H1 (cell line): ENCODE measurements at regions not wholly inside any gene's neighbourhood (a gene's known extent, or its start where the extent isn't known, plus 50 kb on each side); places are given as distances from the start of the nearest gene placed in this dataset.
"Not testable (repeated sequence)": the region's sequence is repeated elsewhere in the genome, so short reads cannot be mapped to it uniquely, and the experiment has no call there.

Experiments used
- CTCF ChIA-PET: fragments of 300-600 bp; sonication (Branson Sonifier 250); formaldehyde crosslinking; loops from one replicate; lab custom pipeline; 2021; ENCODE audit not compliant: partially characterized antibody; lab: Charles Lee
- POLR2A ChIA-PET: fragments of 300-600 bp; sonication (Branson Sonifier 250); formaldehyde crosslinking; loops from one replicate; lab custom pipeline; 2021; ENCODE audit warnings: inconsistent platforms; ENCODE audit not compliant: partially characterized antibody; lab: Charles Lee
- DNase-seq, 2 experiments: peaks; one replicate each; pipeline versions ENCODE4 v3.0.0 to v3.0.0-alpha.2; 2010 to 2022; ENCODE audit warnings: low spot score in 2 of 2, low read depth in 1 of 2, mixed read lengths in 1 of 2
- FAIRE-seq: peaks from 2 replicates; lab custom pipeline; 2011; peaks lifted over from hg19 to GRCh38; lab: Jason Lieb, UNC
- H2AFZ ChIP-seq: 2 replicates; pipeline ENCODE4 v1.8.1; 2012; ENCODE audit warnings: low read length, inconsistent platforms
- H2AK5ac ChIP-seq: 2 replicates; pipeline ENCODE4 v1.6.1; 2013; ENCODE audit warnings: low read depth, low read length
- H2BK120ac ChIP-seq: replicated peaks from 2 replicates; pipeline ENCODE3; 2013; ENCODE audit warnings: low read depth, low read length, inconsistent platforms
- H2BK12ac ChIP-seq: 2 replicates; pipeline ENCODE4 v1.6.1; 2013; ENCODE audit warnings: low read depth, low read length
- H2BK15ac ChIP-seq: 2 replicates; pipeline ENCODE4 v1.6.1; 2013; ENCODE audit warnings: low read length
- H2BK20ac ChIP-seq: 2 replicates; pipeline ENCODE4 v1.6.1; 2013; ENCODE audit warnings: low read length
- H2BK5ac ChIP-seq: 2 replicates; pipeline ENCODE4 v1.6.1; 2013; ENCODE audit warnings: low read depth, low read length
- H3K14ac ChIP-seq: 2 replicates; pipeline ENCODE4 v1.6.1; 2013; ENCODE audit warnings: inconsistent platforms; ENCODE audit not compliant: insufficient read length
- H3K18ac ChIP-seq: 2 replicates; pipeline ENCODE4 v1.6.1; 2013; ENCODE audit warnings: low read length; ENCODE audit errors: extremely low read depth
- H3K23ac ChIP-seq: 2 replicates; pipeline ENCODE4 v1.6.1; 2013; ENCODE audit warnings: inconsistent platforms; ENCODE audit not compliant: insufficient read length
- H3K23me2 ChIP-seq: 2 replicates; pipeline ENCODE4 v1.6.1; 2013; ENCODE audit warnings: low read depth, low read length
- H3K27ac ChIP-seq: 2 replicates; pipeline ENCODE4 v1.6.1; 2011; ENCODE audit warnings: low read depth, low read length, inconsistent platforms
- H3K27me3 ChIP-seq, 4 experiments: replicated peaks in 1 of 4; 1 replicate in 1 of 4; 2 replicates in 3 of 4; pipeline versions ENCODE4 v1.6.1 to v1.8.1; 2011 to 2013; ENCODE audit warnings: low read length in 3 of 4, mild to moderate bottlenecking in 3 of 4, inconsistent platforms in 2 of 4, mixed read lengths in 2 of 4, moderate library complexity in 1 of 4; ENCODE audit not compliant: control insufficient read depth in 3 of 4, insufficient read depth in 3 of 4; ENCODE audit errors: extremely low read depth in 1 of 4
- H3K36me3 ChIP-seq, 4 experiments: 2 replicates each; pipeline versions ENCODE4 v1.6.1 to v1.8.1; 2011 to 2013; ENCODE audit warnings: mild to moderate bottlenecking in 4 of 4, low read length in 3 of 4, moderate library complexity in 2 of 4, control low read depth in 1 of 4, inconsistent platforms in 1 of 4; ENCODE audit not compliant: insufficient read depth in 4 of 4, control insufficient read depth in 2 of 4
- H3K4ac ChIP-seq: replicated peaks from 2 replicates; pipeline ENCODE3; 2013; ENCODE audit warnings: low read length, low read depth, mixed read lengths, inconsistent platforms; ENCODE audit not compliant: insufficient read length
- H3K4me1 ChIP-seq, 4 experiments: replicated peaks in 1 of 4; 1 replicate in 1 of 4; 2 replicates in 3 of 4; pipeline versions ENCODE4 v1.6.1 to v1.8.1; 2011 to 2013; ENCODE audit warnings: low read length in 3 of 4, inconsistent platforms in 2 of 4, mixed read lengths in 1 of 4; ENCODE audit not compliant: insufficient read depth in 4 of 4, control insufficient read depth in 3 of 4
- H3K4me2 ChIP-seq, 2 experiments: 2 replicates each; pipeline versions ENCODE4 v1.6.1 to v1.8.1; 2011 to 2013; ENCODE audit warnings: low read depth in 2 of 2, low read length in 2 of 2, control low read depth in 1 of 2, inconsistent platforms in 1 of 2, mild to moderate bottlenecking in 1 of 2; ENCODE audit not compliant: insufficient read depth in 1 of 2
- H3K4me3 ChIP-seq, 4 experiments: fragments of 200-600, 300-600 bp in 1 of 4; sonication (generic), shearing (Covaris generic), sonication (Bioruptor Twin) in 1 of 4; 2 replicates each; pipeline versions ENCODE4 v1.5.1 to v1.8.1; 2011 to 2016; ENCODE audit warnings: low read length in 4 of 4, low read depth in 3 of 4, control low read depth in 2 of 4, inconsistent platforms in 2 of 4, mild to moderate bottlenecking in 2 of 4, mixed read lengths in 1 of 4, moderate library complexity in 1 of 4; ENCODE audit not compliant: insufficient read depth in 2 of 4; ENCODE audit errors: extremely low read depth in 1 of 4
- H3K56ac ChIP-seq: replicated peaks from 2 replicates; pipeline ENCODE3; 2013; ENCODE audit warnings: low read depth, mild to moderate bottlenecking, mixed read lengths, low read length, inconsistent platforms; ENCODE audit not compliant: insufficient read length
- H3K79me1 ChIP-seq: 2 replicates; pipeline ENCODE4 v1.6.1; 2013; ENCODE audit warnings: low read depth, low read length, control low read depth
- H3K79me2 ChIP-seq, 2 experiments: 2 replicates each; pipeline versions ENCODE4 v1.6.1 to v1.8.1; 2012 to 2013; ENCODE audit warnings: low read length in 2 of 2, mild to moderate bottlenecking in 2 of 2, inconsistent platforms in 1 of 2; ENCODE audit not compliant: insufficient read depth in 2 of 2, control insufficient read depth in 1 of 2
- H3K9ac ChIP-seq, 4 experiments: replicated peaks in 1 of 4; 1 replicate in 1 of 4; 2 replicates in 3 of 4; pipeline versions ENCODE4 v1.6.1 to v1.8.1; 2011 to 2013; ENCODE audit warnings: low read depth in 3 of 4, low read length in 3 of 4, control low read depth in 2 of 4, mild to moderate bottlenecking in 2 of 4, moderate library complexity in 2 of 4, inconsistent platforms in 1 of 4; ENCODE audit errors: extremely low read depth in 1 of 4
- H3K9me3 ChIP-seq, 2 experiments: 2 replicates each; pipeline versions ENCODE4 v1.6.1 to v1.8.1; 2012 to 2013; ENCODE audit warnings: mild to moderate bottlenecking in 2 of 2, moderate library complexity in 2 of 2, control low read depth in 1 of 2, inconsistent platforms in 1 of 2, low read depth in 1 of 2, low read length in 1 of 2, mixed read lengths in 1 of 2; ENCODE audit not compliant: insufficient read depth in 2 of 2
- H4K20me1 ChIP-seq, 2 experiments: replicated peaks in 1 of 2; 2 replicates each; pipeline versions ENCODE3 to v1.8.1; 2011 to 2013; ENCODE audit warnings: inconsistent platforms in 2 of 2, low read length in 2 of 2, mild to moderate bottlenecking in 1 of 2; ENCODE audit not compliant: insufficient read depth in 2 of 2, control insufficient read depth in 1 of 2
- H4K5ac ChIP-seq: 2 replicates; pipeline ENCODE4 v1.6.1; 2013; ENCODE audit warnings: low read length, low read depth, mixed read lengths, inconsistent platforms; ENCODE audit not compliant: insufficient read length
- H4K8ac ChIP-seq: 2 replicates; pipeline ENCODE4 v1.8.0; 2013; ENCODE audit warnings: mild to moderate bottlenecking, moderate library complexity, low read length, inconsistent platforms; ENCODE audit not compliant: insufficient read depth; ENCODE audit errors: extremely low read depth
- H4K91ac ChIP-seq: replicated peaks from 2 replicates; pipeline ENCODE3; 2013; ENCODE audit warnings: low read length, mixed read lengths, inconsistent platforms; ENCODE audit not compliant: insufficient read length
- WGBS, 2 experiments: shearing (Covaris generic) in 1 of 2; methylation state at CpG; one replicate each; pipeline versions ENCODE4 v1.1.6 to v1.1.7; 2013 to 2015; ENCODE audit warnings: low lambda C conversion rate in 2 of 2, mixed read lengths in 2 of 2, inconsistent platforms in 1 of 2, low coverage in 1 of 2, missing lambda C conversion rate in 1 of 2; ENCODE audit not compliant: insufficient replicate concordance in 2 of 2, insufficient coverage in 1 of 2, insufficient read length in 1 of 2; ENCODE audit errors: extremely low coverage in 1 of 2, missing lambda C conversion rate in 1 of 2; 5-methylcytosine and 5-hydroxymethylcytosine counted together

- H3K56ac ChIP-seq, H3K14ac ChIP-seq, H2BK20ac ChIP-seq, H3K4me2 ChIP-seq, H4K20me1 ChIP-seq, POLR2A ChIA-PET, H3K79me2 ChIP-seq, H3K18ac ChIP-seq, H2BK5ac ChIP-seq, H2AK5ac ChIP-seq, H3K27me3 ChIP-seq, H2BK120ac ChIP-seq, H3K79me1 ChIP-seq, H2AFZ ChIP-seq, H2BK15ac ChIP-seq, H3K23me2 ChIP-seq, H3K36me3 ChIP-seq, DNase-seq, H4K91ac ChIP-seq, FAIRE-seq, H3K23ac ChIP-seq, H4K5ac ChIP-seq, H3K9me3 ChIP-seq, H3K4me1 ChIP-seq, H3K4me3 ChIP-seq, H3K4ac ChIP-seq, H2BK12ac ChIP-seq, H3K27ac ChIP-seq, CTCF ChIA-PET, H3K9ac ChIP-seq, H4K8ac ChIP-seq: not testable (repeated sequence)
- WGBS, 2 experiments = no CpG with 5 or more reads among the region's 5 CpGs
Observed at GRCh38 chr4:49129385-49129784, 143.3 kb downstream of the CWH43 start.

GRCh38 chr4:49129870-49130269, 143.8 kb downstream of the CWH43 start:
- H4K91ac ChIP-seq, H2BK120ac ChIP-seq, H3K14ac ChIP-seq, H2BK5ac ChIP-seq, H4K5ac ChIP-seq, H3K56ac ChIP-seq, H4K20me1 ChIP-seq, H3K4ac ChIP-seq, H2AK5ac ChIP-seq, H2AFZ ChIP-seq, H3K9ac ChIP-seq, H2BK20ac ChIP-seq, H3K27me3 ChIP-seq, H3K27ac ChIP-seq, H4K8ac ChIP-seq, H3K4me2 ChIP-seq, H3K18ac ChIP-seq, H3K23ac ChIP-seq, H3K79me2 ChIP-seq, FAIRE-seq, H2BK12ac ChIP-seq, H3K9me3 ChIP-seq, H3K36me3 ChIP-seq, H2BK15ac ChIP-seq, H3K23me2 ChIP-seq, H3K4me3 ChIP-seq, POLR2A ChIA-PET, H3K79me1 ChIP-seq, CTCF ChIA-PET, H3K4me1 ChIP-seq, DNase-seq: not testable (repeated sequence)
- 81 to 100% methylated on average over 1 to 3 of the region's 8 CpGs for WGBS, 2 experiments
